HT1080 (cell line): ENCODE measurements at regions not wholly inside any gene's neighbourhood (a gene's known extent, or its start where the extent isn't known, plus 50 kb on each side); places are given as distances from the start of the nearest gene placed in this dataset.

Experiments
- DNase-seq: peaks from one replicate; pipeline ENCODE4 v3.0.0-alpha.2; 2015; ENCODE audit warnings: low read depth

DNA sequence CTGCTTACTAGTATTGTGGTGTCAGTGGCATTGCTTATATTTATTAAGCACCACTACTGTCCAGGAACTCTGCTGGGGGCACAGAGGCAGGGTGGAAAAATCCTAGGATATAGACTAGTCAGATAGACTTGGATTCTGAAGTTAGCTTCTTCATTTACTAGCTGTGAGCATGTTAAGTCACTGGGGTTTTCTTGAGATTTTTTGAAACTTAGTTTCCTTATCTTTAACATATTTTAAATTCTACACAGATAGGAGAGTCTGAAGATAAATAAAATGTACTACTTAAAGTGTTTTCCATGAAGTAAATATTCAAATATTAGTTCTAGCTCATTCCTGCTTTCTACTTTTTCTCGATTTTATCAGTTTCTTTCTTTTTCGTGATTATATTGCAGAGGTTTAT lies 196.9 kb upstream of the GRID2 start:
- DNase-seq = no peak

- DNase-seq = no peak
Observed at GRCh38 chr4:92111493-92111892, 192.3 kb upstream of the GRID2 start.

DNA sequence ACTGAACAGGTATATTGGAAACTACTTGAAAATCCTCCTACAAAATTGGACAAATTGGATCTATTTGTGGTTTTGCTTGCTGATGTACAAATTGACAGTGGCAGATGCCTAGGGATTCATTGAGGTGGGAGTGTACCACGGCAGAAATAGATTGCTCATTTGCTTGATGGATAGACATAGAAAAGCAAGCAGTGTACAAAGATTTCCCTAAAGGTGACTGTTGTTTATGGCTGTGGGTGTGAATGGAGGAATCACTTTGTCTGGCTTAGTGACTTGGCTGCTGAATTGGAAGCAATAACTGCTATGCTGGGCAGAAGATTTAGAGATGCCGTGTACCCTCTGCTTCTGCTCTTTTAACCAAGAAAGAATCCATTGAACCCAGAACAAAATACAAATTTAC lies 191.0 kb upstream of the GRID2 start:
- DNase-seq = no peak

DNA sequence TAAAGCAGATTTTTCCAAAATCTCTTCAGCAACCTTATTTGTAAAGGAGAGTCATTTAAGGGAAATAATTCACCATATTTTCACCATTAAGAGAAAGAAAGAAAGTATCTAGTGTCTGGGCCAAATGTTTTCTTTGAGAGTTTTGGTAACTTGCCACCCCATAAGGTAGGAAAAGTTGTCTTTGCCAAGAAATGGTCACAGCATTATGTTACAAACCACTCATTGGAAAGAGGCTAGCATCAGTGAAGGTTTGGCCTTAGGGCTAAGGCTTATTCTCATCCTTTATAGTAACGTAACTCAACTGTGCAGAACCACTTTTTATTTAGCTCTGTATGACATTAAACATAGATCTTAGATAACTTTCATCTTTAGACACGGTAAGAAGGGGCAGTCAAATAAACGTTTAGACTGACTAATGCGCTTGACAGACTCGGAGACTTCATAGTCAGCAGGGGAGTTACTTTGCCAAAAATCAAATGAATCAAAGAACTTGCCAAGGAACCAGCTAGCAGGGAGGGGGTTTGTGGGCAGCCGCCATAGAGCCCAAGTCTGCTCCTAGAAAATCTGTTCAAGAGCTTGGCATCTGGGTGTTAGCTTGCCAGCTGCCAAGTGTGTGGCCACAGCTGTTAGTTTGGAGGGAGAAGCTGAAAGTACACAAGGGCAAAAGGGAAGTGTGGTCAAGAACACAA lies 182.8 kb upstream of the GRID2 start:
- DNase-seq = no peak

GRCh38 chr4:92122911-92123310 lies 180.9 kb upstream of the GRID2 start:
- no peak for DNase-seq

DNA sequence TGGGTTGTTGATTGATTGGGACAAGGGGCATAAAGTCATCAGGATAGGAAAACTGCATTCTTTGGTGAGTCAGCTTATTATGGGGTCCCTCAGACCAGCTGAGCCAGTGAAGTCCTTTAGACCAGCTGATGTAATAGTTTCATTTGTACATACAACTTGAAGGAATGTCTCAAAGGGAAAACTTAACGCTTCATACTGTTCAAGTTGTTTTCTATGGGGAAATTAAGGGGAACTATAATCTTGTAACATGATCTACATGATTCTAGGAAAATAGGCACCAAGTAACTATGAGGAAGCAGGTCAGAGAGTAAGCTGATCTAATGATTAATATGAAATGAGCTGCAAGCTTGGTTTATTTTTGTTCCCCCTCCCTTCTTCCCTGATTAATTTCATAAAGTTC lies 175.1 kb upstream of the GRID2 start:
- DNase-seq = no peak

- no peak for DNase-seq
Observed at GRCh38 chr4:92129408-92129994, 174.3 kb upstream of the GRID2 start.

- DNase-seq = no peak
Observed at GRCh38 chr4:92136434-92136833, 167.3 kb upstream of the GRID2 start.

DNA sequence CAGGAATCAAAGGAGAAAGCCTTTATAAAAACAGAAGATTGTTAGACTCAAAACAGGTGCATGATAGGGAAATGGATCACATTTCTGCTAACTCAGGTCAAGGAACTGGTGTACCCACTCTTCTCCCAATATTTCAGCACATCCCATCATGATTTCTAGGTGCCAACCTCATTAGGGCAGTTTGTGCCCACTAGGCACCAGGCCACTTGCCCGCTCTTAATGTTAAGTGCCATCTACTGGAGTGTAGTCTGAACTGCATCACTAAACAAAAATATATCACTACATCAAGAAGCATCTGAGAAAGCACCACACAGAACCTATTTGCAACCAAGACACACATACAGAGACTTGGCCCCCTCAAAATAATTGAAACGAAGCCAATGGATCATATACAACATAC lies 140.4 kb upstream of the GRID2 start:
- peak; percentile 10 for DNase-seq

- no peak for DNase-seq
Observed at GRCh38 chr4:92170340-92170739, 133.4 kb upstream of the GRID2 start.

- DNase-seq = no peak
Observed at GRCh38 chr4:92172203-92172602, 131.6 kb upstream of the GRID2 start.

- DNase-seq = no peak
Observed at GRCh38 chr4:92175250-92175649, 128.5 kb upstream of the GRID2 start.

GRCh38 chr4:92182006-92182735 lies 121.6 kb upstream of the GRID2 start:
- no peak for DNase-seq

GRCh38 chr4:92182736-92183407 lies 120.9 kb upstream of the GRID2 start:
- DNase-seq = no peak

DNA sequence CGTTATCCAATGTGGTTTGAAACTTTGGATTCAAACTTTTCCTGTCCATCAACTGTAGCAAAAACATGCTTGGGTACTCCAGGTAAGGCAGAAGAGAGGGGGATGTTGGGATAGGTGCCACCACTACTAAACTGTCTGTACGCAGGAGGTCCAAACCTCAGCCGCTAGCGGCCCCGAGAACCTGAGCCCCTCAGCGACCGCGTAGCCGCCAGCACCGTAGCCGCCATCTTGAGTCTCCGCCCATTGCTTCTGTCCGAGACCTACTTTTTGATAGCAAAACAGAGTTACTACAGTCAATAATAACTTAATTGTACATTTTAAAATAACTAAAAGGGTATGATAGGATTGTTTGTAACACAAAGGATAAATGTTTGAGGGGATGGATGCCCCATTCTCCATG lies 119.9 kb upstream of the GRID2 start:
- no peak for DNase-seq

GRCh38 chr4:92184566-92184965 lies 119.2 kb upstream of the GRID2 start:
- no peak for DNase-seq

GRCh38 chr4:92186239-92186638 lies 117.5 kb upstream of the GRID2 start:
- DNase-seq = no peak

DNA sequence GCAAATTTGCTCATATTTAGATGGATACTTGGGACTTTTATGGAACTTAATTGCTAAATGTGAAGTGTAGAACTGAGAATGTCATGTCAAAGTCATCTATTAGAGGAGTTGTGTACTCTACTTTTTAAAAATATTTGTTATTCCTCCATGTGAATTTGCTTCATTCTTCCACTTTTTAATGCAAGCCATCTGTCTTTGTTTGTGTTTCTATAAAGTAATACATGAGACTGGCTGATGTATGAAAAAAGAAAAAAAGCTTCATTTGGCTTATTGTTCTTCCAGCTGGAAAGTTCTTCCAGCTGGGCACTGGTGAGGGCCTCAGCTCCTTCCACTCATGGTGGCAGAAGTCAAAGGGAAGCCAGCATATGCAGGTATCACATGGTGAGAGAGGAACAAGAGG lies 114.6 kb upstream of the GRID2 start:
- DNase-seq = no peak

DNA sequence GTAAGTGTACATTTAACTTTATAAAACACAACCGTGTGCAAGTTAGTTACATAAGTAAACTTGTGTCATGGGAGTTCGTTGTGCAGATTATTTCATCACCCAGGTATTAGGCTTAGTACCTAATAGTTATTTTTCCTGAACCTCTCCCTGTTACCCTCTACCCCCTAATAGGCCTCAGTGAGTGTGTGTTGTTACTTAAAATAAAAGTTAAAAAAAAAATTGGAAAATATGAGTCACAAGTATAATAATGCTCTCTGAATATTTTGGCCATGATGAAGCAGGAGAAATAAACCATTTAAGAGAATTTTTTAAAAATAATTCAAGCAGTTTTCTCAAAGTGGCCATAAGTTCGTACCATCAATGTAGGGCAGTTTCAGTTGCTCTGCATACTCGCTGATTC lies 105.1 kb upstream of the GRID2 start:
- peak; percentile 21 for DNase-seq

DNA sequence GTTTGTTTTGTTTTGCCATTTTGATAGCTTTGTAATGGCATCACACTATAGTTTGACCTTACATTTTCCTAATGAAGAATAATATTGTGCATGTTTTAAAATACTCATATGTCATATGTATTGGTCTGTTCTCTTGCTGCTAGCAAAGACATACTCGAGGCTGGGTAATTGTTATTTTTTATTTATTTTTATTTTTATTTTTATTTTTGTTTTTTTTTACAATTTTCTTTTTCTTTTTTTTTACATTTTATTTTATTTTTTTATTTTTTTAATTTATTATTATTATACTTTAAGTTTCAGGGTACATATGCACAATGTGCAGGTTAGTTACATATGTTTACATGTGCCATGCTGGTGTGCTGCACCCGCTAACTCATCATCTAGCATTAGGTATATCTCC lies 104.6 kb upstream of the GRID2 start:
- no peak for DNase-seq

- no peak for DNase-seq
Observed at GRCh38 chr4:92210906-92211305, 92.9 kb upstream of the GRID2 start.

DNA sequence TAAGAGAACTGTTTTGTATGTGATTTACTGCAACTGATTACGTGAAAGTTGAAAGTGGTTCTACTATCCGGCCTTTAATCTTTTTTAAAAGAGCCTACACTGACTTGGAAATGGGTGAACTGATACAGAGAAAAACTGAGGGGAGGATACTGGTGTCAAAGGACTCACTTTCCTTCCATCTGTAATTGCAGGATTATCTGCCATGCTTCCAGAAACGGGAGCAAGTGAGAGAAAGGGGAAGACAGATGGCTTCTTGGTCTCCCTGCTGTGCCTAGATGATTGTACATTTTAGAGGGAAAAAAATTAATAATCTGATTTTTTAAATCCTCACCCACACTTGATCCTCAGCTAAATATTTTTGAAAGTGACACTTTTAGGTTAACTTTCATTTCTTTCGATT lies 88.3 kb upstream of the GRID2 start:
- DNase-seq = no peak
